GM19328 (cell line): ENCODE measurements at regions not wholly inside any gene's neighbourhood (a gene's known extent, or its start where the extent isn't known, plus 50 kb on each side); places are given as distances from the start of the nearest gene placed in this dataset.

Experiments used
- ATAC-seq: cut with Tn5 transposase; IDR thresholded peaks from one replicate; pipeline ENCODE4 v1.9.1; 2021; ENCODE audit warnings: mild to moderate bottlenecking, moderate library complexity; ENCODE audit not compliant: unreplicated experiment

DNA sequence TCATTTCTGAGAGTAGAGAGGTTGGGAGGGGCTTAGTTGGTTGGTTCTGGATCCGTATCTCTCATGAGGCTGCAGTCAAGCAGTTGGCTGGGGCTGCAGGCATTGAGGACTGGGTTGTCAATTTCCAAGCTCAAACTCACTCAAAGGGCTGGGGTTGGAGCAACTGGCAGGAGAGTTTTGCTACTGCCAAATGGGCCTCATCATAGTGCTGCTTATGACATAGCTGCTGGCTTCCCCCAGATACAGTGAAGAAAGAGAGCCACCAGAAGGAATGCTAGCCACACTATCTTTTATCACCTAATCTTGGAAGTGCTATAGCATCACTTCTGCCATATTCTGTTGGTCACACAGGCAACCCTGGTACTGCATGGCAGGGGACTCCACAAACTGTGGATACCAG, 363.5 kb upstream of the USP24 start:
- no peak for ATAC-seq

DNA sequence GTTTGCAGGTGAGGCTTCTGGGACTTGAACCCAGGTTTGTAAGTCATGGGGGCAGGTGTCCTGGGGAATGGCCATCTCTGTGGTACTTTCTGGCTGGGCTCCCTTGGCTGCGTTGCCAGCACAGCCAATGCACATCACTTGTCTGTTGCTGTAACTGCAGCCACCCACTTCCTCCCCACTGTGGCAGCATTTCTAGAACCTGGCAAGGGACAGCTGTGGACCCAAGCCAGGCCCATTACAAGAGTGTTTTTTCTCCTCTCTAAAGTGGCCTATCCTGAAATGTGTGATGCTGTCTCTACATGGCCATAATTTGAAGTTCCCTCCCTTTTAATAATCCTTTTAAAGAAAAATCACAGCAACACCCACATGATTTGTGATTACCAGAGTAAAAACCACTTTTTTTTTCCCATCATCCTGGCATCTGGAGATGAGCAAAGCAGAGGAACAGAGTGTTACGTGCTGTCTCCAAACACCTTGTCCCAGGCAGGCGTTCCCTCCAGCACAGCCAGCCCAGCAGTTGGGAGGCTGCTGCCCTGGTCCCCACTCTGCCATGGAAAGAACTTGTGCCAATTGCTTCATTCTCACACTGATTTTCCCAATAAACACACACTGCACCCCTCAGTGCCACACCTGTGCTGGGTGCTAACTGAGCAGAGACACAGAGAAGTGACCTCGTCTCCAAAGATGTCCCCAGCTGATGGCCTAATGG, 360.6 kb upstream of the USP24 start:
- ATAC-seq, result no peak

- no peak for ATAC-seq
Measured at GRCh38 chr1:55574691-55575225, 359.6 kb upstream of the USP24 start.

- no peak for ATAC-seq
Measured at GRCh38 chr1:55572878-55573734, 357.9 kb upstream of the USP24 start.

GRCh38 chr1:55571767-55572166, 356.6 kb upstream of the USP24 start:
- ATAC-seq, result no peak

- ATAC-seq, result no peak
Measured at GRCh38 chr1:55569417-55569816, 354.3 kb upstream of the USP24 start.

DNA sequence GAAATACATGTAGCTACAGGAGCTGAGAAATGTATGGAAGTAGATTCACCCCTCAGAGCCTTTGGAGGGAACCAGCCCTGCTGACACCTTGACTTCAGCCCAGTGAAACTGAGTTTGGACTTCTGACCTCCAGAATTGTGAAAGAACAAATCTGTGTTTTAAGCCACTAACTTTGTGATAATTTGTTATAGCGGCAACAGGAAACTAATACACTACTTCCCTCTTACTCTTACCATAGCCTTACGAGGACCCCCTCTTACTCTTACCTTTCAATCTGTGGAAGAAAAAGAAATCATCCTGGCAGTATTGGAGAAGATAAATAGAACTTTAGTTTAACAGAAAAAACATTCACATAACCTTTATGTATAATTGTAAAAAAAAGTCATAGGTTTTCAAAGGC, 353.6 kb upstream of the USP24 start:
- no peak for ATAC-seq

DNA sequence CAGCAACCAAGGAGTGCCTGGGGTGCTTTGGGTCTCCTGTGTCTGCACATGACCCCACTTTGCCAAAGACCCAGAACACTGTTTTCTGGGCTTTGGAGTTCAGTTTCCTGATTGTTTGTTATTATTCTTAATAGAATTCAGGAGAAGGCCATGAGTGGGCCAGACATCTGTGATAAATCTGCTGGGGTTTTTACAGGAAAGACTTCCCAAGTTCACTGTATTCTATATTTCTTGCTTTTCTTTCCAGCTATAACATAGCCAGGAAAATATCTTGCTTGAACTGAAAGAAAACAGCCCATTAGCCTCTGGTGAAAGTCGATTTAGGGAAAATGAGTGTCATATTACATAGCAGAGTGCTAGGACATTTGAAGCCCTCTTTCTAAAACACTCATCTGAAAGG, 345.1 kb upstream of the USP24 start:
- no peak for ATAC-seq

DNA sequence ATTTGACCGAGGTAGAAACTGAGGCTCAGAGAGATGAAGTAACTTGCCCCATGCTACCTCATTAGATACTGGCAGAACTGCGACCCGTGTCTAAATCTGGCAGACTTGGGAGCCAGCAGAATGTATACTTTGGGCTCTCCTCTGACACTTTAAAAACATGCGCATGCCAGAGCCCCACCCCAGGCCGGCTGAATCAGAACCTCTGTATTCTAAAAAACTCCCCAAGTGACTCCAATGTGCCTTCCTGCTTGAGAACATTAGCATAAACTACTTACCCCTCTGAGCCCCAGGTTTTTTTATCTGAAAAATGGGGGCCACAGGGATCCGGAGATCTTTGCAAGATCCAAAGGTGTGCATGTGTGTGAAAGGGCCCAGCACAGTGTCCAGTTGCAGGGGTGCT, 344.7 kb upstream of the USP24 start:
- no peak for ATAC-seq

DNA sequence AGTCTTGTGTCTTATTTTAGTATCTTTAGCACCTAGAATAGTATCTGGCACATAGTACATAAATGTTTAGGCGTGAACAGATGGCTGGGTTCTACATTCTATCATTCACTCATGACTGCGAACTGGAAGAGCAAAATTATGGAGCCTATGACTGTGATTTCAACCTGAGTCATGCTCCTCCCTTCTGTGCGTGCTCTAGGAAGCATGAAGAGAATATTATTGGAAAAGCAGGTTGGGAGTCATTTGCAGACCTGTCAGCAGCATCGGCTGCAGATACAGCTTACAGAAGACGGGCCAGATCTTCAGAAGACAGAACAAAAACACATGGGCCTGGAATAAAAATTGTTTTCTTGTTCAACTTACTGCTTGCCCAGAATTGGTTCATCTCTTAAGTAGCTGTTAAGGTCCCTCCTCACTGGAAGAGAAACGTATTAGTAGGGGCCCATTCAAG, 344.0 kb upstream of the USP24 start:
- no peak for ATAC-seq

GRCh38 chr1:55558515-55558914, 343.4 kb upstream of the USP24 start:
- ATAC-seq, result no peak

DNA sequence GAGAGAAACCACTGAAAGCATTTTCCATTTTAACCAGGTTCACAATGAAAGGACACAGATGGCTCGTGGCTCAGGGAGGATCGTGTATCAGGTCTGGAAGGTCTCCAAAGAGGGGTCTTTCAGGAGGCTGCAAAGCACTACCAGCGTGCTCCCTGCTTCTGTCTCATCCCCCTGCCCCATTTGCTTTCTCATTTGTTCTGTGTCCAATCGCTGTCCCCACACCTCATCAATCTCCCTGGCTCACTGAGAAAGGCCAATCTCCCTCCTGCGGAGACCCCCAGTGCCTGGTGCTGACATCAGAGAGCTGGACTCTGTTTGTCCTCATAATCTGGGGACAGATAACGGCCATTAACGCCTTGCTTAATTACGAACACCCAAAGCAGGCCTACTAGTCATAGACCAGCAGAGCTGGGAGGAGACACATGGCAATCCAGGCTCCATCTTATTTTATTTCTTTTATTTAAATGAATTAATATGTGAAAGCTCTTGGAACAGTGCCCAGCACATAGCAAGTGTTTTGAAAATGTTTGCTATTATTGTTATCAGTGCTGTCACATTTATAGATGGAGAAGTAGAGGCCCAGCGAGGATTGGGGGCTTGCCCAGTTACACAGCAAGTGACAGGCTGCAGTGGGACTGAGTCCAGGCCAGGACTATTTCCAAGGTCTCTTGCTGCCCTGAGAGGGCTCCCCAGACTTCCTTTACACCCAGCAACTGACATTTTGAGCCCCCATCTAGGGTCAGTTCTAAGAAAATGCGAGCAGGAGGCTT, 341.0 kb upstream of the USP24 start:
- ATAC-seq, result no peak

DNA sequence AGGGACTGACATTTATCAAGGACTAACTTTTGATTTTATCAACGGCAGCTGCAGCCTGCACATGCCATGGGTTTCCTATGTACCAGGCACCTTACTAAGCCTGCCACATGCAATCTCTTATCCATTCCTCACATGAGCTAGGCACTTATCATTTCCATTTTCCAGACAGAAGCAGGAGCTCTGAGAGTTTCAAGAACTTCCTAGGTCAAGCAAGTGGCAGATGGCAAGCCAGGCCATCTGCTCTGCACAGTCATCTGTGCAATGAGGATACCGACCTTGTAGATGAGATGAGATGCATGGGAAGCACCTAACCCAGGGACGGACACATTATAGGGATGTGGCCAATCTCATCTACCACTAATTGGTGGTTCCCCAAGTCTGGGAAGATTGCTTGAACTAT, 339.4 kb upstream of the USP24 start:
- no peak for ATAC-seq

DNA sequence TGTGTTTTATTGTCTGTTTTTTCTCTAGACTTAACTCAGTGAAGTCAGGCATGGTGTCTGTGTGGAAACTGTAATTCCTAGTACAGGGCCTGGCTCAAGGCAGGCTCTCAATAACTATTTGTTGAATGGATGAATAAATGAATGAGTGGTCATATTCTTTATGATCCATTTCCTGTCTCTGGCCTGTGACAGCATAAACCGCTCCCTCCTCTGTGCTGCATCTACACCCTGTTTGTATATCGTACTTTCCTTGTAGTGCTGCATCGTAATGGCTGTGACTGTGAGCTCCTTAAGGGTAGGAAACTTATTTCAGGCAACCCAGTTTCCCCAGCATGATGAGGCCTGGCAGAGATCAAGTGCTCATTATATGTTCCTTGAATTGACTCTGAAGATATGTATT, 337.5 kb upstream of the USP24 start:
- ATAC-seq, result no peak

GRCh38 chr1:55547405-55547804, 332.2 kb upstream of the USP24 start:
- no peak for ATAC-seq

- ATAC-seq, result no peak
Measured at GRCh38 chr1:55546553-55546952, 331.4 kb upstream of the USP24 start.

GRCh38 chr1:55544826-55545225, 329.7 kb upstream of the USP24 start:
- ATAC-seq, result no peak

DNA sequence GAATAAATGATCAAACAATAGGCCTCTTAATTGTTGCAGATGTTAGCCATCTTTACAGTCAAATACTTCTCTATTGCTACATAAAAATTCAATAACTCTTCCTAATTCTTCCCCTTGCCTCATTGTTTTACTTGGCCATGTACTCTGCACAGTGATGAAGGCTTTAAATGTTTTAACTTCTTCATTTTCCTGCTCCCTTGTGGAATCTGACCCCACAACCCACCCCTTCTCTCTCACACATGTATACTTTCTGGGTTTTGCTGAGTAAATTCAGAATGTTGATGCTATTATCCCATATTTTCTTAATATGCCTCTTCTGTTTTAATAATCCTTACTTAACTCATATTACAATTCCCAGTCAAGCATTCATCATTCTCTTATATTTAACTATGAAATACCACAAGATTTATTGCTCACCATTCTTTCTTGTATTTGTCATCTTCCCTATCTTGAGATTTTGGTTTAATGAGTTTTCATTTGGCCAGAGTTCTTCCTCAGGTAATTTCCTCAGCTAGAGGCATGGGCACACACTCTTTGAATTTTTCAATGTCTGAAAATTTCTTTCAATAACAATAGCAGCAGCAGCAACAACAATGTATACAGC, 327.8 kb upstream of the USP24 start:
- ATAC-seq, result no peak

- no peak for ATAC-seq
Measured at GRCh38 chr1:55541296-55541695, 326.1 kb upstream of the USP24 start.

DNA sequence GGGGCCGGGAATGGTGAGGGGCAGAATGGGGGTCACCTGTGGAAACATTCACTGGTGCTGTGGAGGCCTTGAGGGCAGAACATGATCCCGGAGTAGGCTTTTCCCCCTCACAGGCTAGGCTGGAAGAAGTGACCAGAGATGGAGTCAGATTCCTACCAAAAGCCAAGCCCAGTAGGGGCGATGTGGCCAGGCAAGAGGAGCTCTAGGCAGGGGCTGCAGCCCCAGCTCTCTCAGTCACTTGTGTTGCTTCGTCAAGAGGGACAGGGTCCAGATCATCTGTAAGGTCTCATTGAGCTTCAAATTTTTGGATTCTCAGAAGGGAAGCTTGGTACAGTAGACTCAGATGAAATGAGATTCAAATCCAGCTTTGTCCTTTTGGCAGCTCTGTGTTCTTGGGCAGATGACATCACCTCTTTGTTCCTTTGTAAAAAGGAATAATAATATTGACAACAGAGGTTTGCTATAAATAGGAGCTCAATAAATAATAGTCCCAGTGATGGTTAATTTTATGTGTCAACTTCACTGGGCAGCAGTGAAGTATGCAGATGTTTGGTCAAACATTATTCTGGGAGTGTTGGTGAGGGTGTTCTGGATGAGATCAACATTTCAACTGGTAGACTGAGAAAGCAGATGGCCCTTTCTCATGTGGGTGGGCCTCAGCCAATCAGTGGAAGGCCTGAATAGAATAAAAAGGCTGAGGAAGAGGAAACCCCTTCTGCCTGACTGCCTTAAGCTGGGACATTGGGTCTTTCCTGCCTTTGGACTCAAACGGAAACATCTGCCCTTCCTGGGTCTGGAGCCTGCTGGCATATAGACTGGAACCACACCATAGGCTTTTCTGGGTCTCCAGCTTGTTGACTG, 324.7 kb upstream of the USP24 start:
- no peak for ATAC-seq
